Endodermal cell (in vitro differentiated cells): ENCODE measurements at regions not wholly inside any gene's neighbourhood (a gene's known extent, or its start where the extent isn't known, plus 50 kb on each side); places are given as distances from the start of the nearest gene placed in this dataset.

Experiments used
- DNase-seq: peaks from one replicate; pipeline ENCODE4 v3.0.0-alpha.2; 2017
- H3K27ac ChIP-seq: 2 replicates; pipeline ENCODE4 v1.5.1; 2013; ENCODE audit warnings: mild to moderate bottlenecking, low read depth, low read length, moderate library complexity
- H3K27me3 ChIP-seq: 2 replicates; pipeline ENCODE4 v1.6.1; 2013; ENCODE audit warnings: mild to moderate bottlenecking, low read length, moderate library complexity; ENCODE audit not compliant: insufficient read depth, control insufficient read depth, poor library complexity, severe bottlenecking
- H3K36me3 ChIP-seq: 2 replicates; pipeline ENCODE4 v1.7.0; 2013; ENCODE audit warnings: mild to moderate bottlenecking, low read length, moderate library complexity; ENCODE audit not compliant: control insufficient read depth, insufficient read depth
- H3K4me1 ChIP-seq: one replicate; pipeline ENCODE4 v1.7.0; 2013; ENCODE audit warnings: low read length; ENCODE audit not compliant: control insufficient read depth, insufficient read depth
- H3K4me3 ChIP-seq: 2 replicates; pipeline ENCODE4 v1.5.1; 2013; ENCODE audit warnings: mild to moderate bottlenecking, low read length, moderate library complexity
- H3K9ac ChIP-seq: 2 replicates; pipeline ENCODE4 v1.6.1; 2013; ENCODE audit warnings: mild to moderate bottlenecking, low read length, moderate library complexity; ENCODE audit not compliant: poor library complexity, severe bottlenecking; ENCODE audit errors: extremely low read depth
- H3K9me3 ChIP-seq: 2 replicates; pipeline ENCODE4 v1.6.1; 2013; ENCODE audit warnings: mild to moderate bottlenecking, low read length, moderate library complexity; ENCODE audit not compliant: control insufficient read depth
- H3K27ac Mint-ChIP-seq: 2 replicates; pipeline ENCODE4 v1.8.0; 2020; ENCODE audit warnings: mixed read lengths
- H3K27me3 Mint-ChIP-seq: 2 replicates; pipeline ENCODE4 v1.8.0; 2021; ENCODE audit warnings: mild to moderate bottlenecking, mixed read lengths; ENCODE audit not compliant: insufficient read depth
- H3K36me3 Mint-ChIP-seq: 2 replicates; pipeline ENCODE4 v1.8.0; 2020; ENCODE audit warnings: low read depth, mixed read lengths
- H3K4me1 Mint-ChIP-seq: 2 replicates; pipeline ENCODE4 v1.8.0; 2020; ENCODE audit warnings: mixed read lengths
- H3K4me3 Mint-ChIP-seq: 2 replicates; pipeline ENCODE4 v1.8.0; 2020; ENCODE audit warnings: mild to moderate bottlenecking, moderate library complexity, mixed read lengths
- H3K9me3 Mint-ChIP-seq: 2 replicates; pipeline ENCODE4 v1.8.0; 2020; ENCODE audit warnings: mild to moderate bottlenecking, mixed read lengths
- CTCF ChIP-seq: fragments of 200-600 bp; sonication (generic); conservative IDR thresholded peaks from 2 replicates; pipeline ENCODE4 v1.5.0; 2021; ENCODE audit warnings: antibody characterized with exemption, mild to moderate bottlenecking
- WGBS, 2 experiments: methylation state at CpG; one replicate each; pipeline versions ENCODE4 v1.1.5 to v1.1.7; 2013; ENCODE audit warnings: missing lambda C conversion rate in 2 of 2, mixed read lengths in 1 of 2; ENCODE audit not compliant: insufficient coverage in 1 of 2, insufficient read length in 1 of 2; 5-methylcytosine and 5-hydroxymethylcytosine counted together

GRCh38 chr12:70052476-70052875, 190.8 kb upstream of the CNOT2 start:
- Mint-ChIP-seq H3K4me3 (no peak overlapping the region), H3K4me1 (peaks cover 31% of the 10 kb centered on the region), H3K27ac (no peak overlapping the region), H3K27me3 (no peaks in the 10 kb centered on the region), H3K9me3 (no peaks in the 10 kb centered on the region), H3K36me3 (no peaks in the 10 kb centered on the region)
- no peaks in the 10 kb centered on the region for H3K4me1 ChIP-seq
- no peak overlapping the region for H3K9ac ChIP-seq
- H3K4me3 ChIP-seq = no peak overlapping the region
- 93% methylated on average over 1 of the region's 1 CpG; no CpG with 5 or more reads in 1 of the 2 experiments for WGBS, 2 experiments
- no peak overlapping the region for H3K27ac ChIP-seq
- no peak for DNase-seq
- H3K27me3 ChIP-seq = no peaks in the 10 kb centered on the region
- no peak for TF ChIP-seq CTCF
- H3K36me3 ChIP-seq = no peaks in the 10 kb centered on the region
- H3K9me3 ChIP-seq = no peaks in the 10 kb centered on the region

DNA sequence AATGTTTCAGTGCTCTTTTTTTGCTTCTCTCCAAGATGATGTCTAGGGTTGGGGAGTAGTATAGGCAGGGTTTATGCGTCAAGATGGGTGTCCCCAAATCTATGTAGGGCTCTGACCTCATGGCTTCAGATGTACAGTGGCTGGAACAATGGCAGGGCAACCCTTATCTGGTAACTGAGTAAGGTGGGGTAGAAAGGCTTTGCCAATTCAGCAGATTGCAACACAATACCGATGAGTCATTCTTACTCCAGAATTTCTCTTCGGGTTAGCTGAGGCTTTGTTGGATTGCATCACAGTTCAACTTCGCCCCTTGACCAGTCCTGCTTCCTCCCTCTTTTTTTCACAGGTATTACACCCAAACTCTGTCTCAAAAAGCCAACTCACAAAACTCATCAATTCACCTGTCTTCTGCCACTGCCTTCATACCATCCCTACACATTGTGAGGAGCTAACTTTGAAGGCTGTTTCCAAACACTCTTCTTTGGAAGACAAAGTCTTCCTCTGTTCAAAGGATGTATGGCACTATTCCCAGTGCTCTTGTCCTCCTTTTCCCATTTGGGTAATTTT, 190.2 kb upstream of the CNOT2 start:
- Histone ChIP-seq H3K9me3 (no peaks in the 10 kb centered on the region), H3K27ac (no peak overlapping the region), H3K4me1 (no peaks in the 10 kb centered on the region), H3K36me3 (no peaks in the 10 kb centered on the region), H3K27me3 (no peaks in the 10 kb centered on the region), H3K9ac (no peak overlapping the region), H3K4me3 (no peak overlapping the region)
- DNase-seq = no peak
- no peaks in the 10 kb centered on the region for H3K36me3 Mint-ChIP-seq
- no peak for TF ChIP-seq CTCF
- H3K27me3 Mint-ChIP-seq = no peaks in the 10 kb centered on the region
- 65 to 83% methylated on average over 4 of the region's 4 CpGs for WGBS, 2 experiments
- peaks cover 31% of the 10 kb centered on the region for H3K4me1 Mint-ChIP-seq
- H3K27ac Mint-ChIP-seq = no peak overlapping the region
- H3K4me3 Mint-ChIP-seq = no peak overlapping the region
- H3K9me3 Mint-ChIP-seq = no peaks in the 10 kb centered on the region

- Histone ChIP-seq H3K36me3 (no peaks in the 10 kb centered on the region), H3K27me3 (no peaks in the 10 kb centered on the region), H3K4me3 (no peak overlapping the region), H3K4me1 (no peaks in the 10 kb centered on the region), H3K9ac (no peak overlapping the region), H3K27ac (no peak overlapping the region), H3K9me3 (no peaks in the 10 kb centered on the region)
- Mint-ChIP-seq H3K27me3 (no peaks in the 10 kb centered on the region), H3K27ac (no peak overlapping the region), H3K9me3 (peaks cover 7% of the 10 kb centered on the region), H3K36me3 (no peaks in the 10 kb centered on the region), H3K4me1 (peaks cover 2% of the 10 kb centered on the region), H3K4me3 (no peak overlapping the region)
- 88 to 90% methylated on average over 1 of the region's 1 CpG for whole genome bisulfite sequencing, 2 experiments
- no peak for TF ChIP-seq CTCF
- DNase-seq = no peak
Observed at GRCh38 chr12:70059373-70059772, 183.9 kb upstream of the CNOT2 start.
